K562 (cell line): ENCODE measurements at regions not wholly inside any gene's neighbourhood (a gene's known extent, or its start where the extent isn't known, plus 50 kb on each side); places are given as distances from the start of the nearest gene placed in this dataset.

Experiments used
- ATAC-seq: fragments of 200-7000 bp; cut with Tn5 transposase; 3 replicates; pipeline ENCODE4 v1.9.1; 2020; ENCODE audit warnings: moderate library complexity
- BruUV-seq: library from RNA; stranded (reverse); fragments of 400-500 nt; replicated peaks from 2 replicates; lab custom pipeline; 2021; lab: Mats Ljungman, UMichigan
- CTCF ChIA-PET: fragments of 300-600 bp; formaldehyde crosslinking; extraction: SDS; loops from one replicate; lab custom pipeline; 2021; ENCODE audit warnings: low intra/inter-chr PET ratio; lab: Yijun Ruan, JAX
- POLR2A ChIA-PET: fragments of 300-600, 350-650 bp; sonication (Branson Sonifier 250); formaldehyde crosslinking; extraction: SDS; loops from one replicate; lab custom pipeline; 2021; ENCODE audit warnings: antibody characterized with exemption, inconsistent platforms; lab: Yijun Ruan, JAX
- DNase-seq, 4 experiments: peaks; one replicate each; pipeline versions ENCODE4 v3.0.0 to v3.0.0-alpha.2; 2011 to 2018; ENCODE audit warnings: low spot score in 3 of 4, mixed read lengths in 3 of 4; ENCODE audit errors: extremely low read depth in 1 of 4
- FAIRE-seq: peaks from 2 replicates; lab custom pipeline; 2011; peaks lifted over from hg19 to GRCh38; lab: Jason Lieb, UNC
- H2AFZ ChIP-seq: 2 replicates; pipeline ENCODE4 v1.6.0; 2011; ENCODE audit warnings: low read depth, low read length, control low read depth, inconsistent platforms
- H3K27ac ChIP-seq: fragments of 200-600 bp; 3 replicates; pipeline ENCODE4 v1.8.0; 2011; ENCODE audit warnings: low read depth, mild to moderate bottlenecking, control low read depth, inconsistent platforms, low read length, moderate library complexity, mixed read lengths; ENCODE audit errors: extremely low read depth
- H3K27me3 ChIP-seq, 2 experiments: fragments of 300-600 bp in 1 of 2; 2 replicates in 1 of 2; 3 replicates in 1 of 2; pipeline versions ENCODE4 v1.6.0 to v1.8.0; 2011; ENCODE audit warnings: inconsistent platforms in 2 of 2, low read length in 2 of 2, mild to moderate bottlenecking in 1 of 2, mixed read lengths in 1 of 2, moderate library complexity in 1 of 2; ENCODE audit not compliant: control insufficient read depth in 2 of 2, insufficient read depth in 2 of 2
- H3K36me3 ChIP-seq: fragments of 300-600 bp; 3 replicates; pipeline ENCODE4 v1.8.0; 2011; ENCODE audit warnings: mild to moderate bottlenecking, low read length, inconsistent platforms; ENCODE audit not compliant: control insufficient read depth, insufficient read depth
- H3K4me1 ChIP-seq, 2 experiments: fragments of 200-600 bp in 1 of 2; replicated peaks in 1 of 2; 2 replicates in 1 of 2; 3 replicates in 1 of 2; pipeline versions ENCODE4 v1.5.1 to v1.8.0; 2011; ENCODE audit warnings: inconsistent platforms in 2 of 2, low read length in 2 of 2, mild to moderate bottlenecking in 1 of 2, mixed read lengths in 1 of 2, moderate library complexity in 1 of 2; ENCODE audit not compliant: control insufficient read depth in 2 of 2, insufficient read depth in 2 of 2
- H3K4me2 ChIP-seq: 2 replicates; pipeline ENCODE4 v1.6.1; 2011; ENCODE audit warnings: low read length, control low read depth, inconsistent platforms, mixed read lengths; ENCODE audit not compliant: insufficient read depth
- H3K4me3 ChIP-seq: fragments of 200-600 bp; sonication (generic), shearing (Covaris generic); 2 replicates; pipeline ENCODE4 v1.5.1; 2016; ENCODE audit warnings: control low read depth, inconsistent platforms
- H3K79me2 ChIP-seq: fragments of 200-600 bp; 3 replicates; pipeline ENCODE4 v1.8.0; 2011; ENCODE audit warnings: low read length, inconsistent platforms; ENCODE audit not compliant: control insufficient read depth, insufficient read depth
- H3K9ac ChIP-seq, 2 experiments: 2 replicates each; pipeline versions ENCODE4 v1.6.0 to v1.6.1; 2011; ENCODE audit warnings: low read depth in 2 of 2, low read length in 2 of 2, control low read depth in 1 of 2, inconsistent platforms in 1 of 2, mild to moderate bottlenecking in 1 of 2, mixed read lengths in 1 of 2; ENCODE audit not compliant: insufficient read depth in 1 of 2
- H3K9me1 ChIP-seq: one replicate; pipeline ENCODE4 v1.6.0; 2011; ENCODE audit warnings: inconsistent platforms, mild to moderate bottlenecking, low read length, moderate library complexity; ENCODE audit not compliant: control insufficient read depth, insufficient read depth
- H3K9me3 ChIP-seq: replicated peaks from 2 replicates; pipeline ENCODE4 v1.5.1; 2011; ENCODE audit warnings: low read depth, low read length, inconsistent platforms; ENCODE audit not compliant: control insufficient read depth, insufficient read depth
- H4K20me1 ChIP-seq: replicated peaks from 2 replicates; pipeline ENCODE4 v1.6.1; 2011; ENCODE audit warnings: low read length, inconsistent platforms, mixed read lengths; ENCODE audit not compliant: control insufficient read depth, insufficient read depth
- ATF3 ChIP-seq, 2 experiments: fragments of 450-650 bp in 1 of 2; sonication (generic) in 1 of 2; formaldehyde crosslinking in 1 of 2; IDR thresholded peaks in 1 of 2; conservative IDR thresholded peaks in 1 of 2; 2 replicates each; pipeline versions ENCODE4 v1.6.1 to v1.8.1; 2016 to 2023; ENCODE audit warnings: mild to moderate bottlenecking in 2 of 2, moderate library complexity in 2 of 2, inconsistent platforms in 1 of 2, missing genetic modification reagents in 1 of 2
- DEAF1 ChIP-seq: fragments of 450-650 bp; formaldehyde crosslinking; IDR thresholded peaks from 2 replicates; pipeline ENCODE4 v1.4.0; 2020; ENCODE audit warnings: mild to moderate bottlenecking, moderate library complexity
- ID3 ChIP-seq, 2 experiments: fragments of 250-450 bp in 1 of 2; fragments of 450-650 bp in 1 of 2; sonication (Bioruptor Pico) in 1 of 2; IDR thresholded peaks; 2 replicates each; pipeline versions ENCODE4 v1.6.1 to v1.8.0; 2016 to 2021; ENCODE audit warnings: mild to moderate bottlenecking in 2 of 2, moderate library complexity in 2 of 2, missing compliant biosample characterization in 1 of 2, missing genetic modification characterization in 1 of 2
- JUND ChIP-seq, 2 experiments: IDR thresholded peaks; 2 replicates in 1 of 2; 3 replicates in 1 of 2; pipeline ENCODE4 v1.6.1; 2011; ENCODE audit warnings: borderline replicate concordance in 2 of 2, low read depth in 2 of 2, low read length in 2 of 2, improper control_type of control experiment in 1 of 2, missing biosample characterization in 1 of 2, missing genetic modification characterization in 1 of 2, missing genetic modification reagents in 1 of 2
- KDM1A ChIP-seq, 2 experiments: fragments of 450-650 bp; IDR thresholded peaks; 2 replicates each; pipeline ENCODE4 v1.6.1; 2016; ENCODE audit warnings: mild to moderate bottlenecking in 2 of 2
- NFE2 ChIP-seq: IDR thresholded peaks from 2 replicates; pipeline ENCODE4 v1.6.1; 2014; ENCODE audit warnings: antibody characterized with exemption, low read depth
- POLR3A ChIP-seq: IDR thresholded peaks from 2 replicates; pipeline ENCODE4 v1.6.1; 2011; ENCODE audit warnings: borderline replicate concordance, mild to moderate bottlenecking, moderate library complexity; ENCODE audit not compliant: insufficient read length, insufficient read depth; ENCODE audit errors: extremely low read depth
- SIX5 ChIP-seq, 2 experiments: IDR thresholded peaks; 2 replicates each; pipeline ENCODE4 v1.6.1; 2011; ENCODE audit warnings: low read length in 2 of 2, borderline replicate concordance in 1 of 2, low read depth in 1 of 2, mild to moderate bottlenecking in 1 of 2, moderate library complexity in 1 of 2; ENCODE audit not compliant: insufficient read depth in 1 of 2
- ZFP91 ChIP-seq: sonication (generic); formaldehyde crosslinking; IDR thresholded peaks from 2 replicates; pipeline ENCODE4 v1.8.0; 2022; ENCODE audit warnings: mild to moderate bottlenecking, missing genetic modification reagents
- ZNF134 ChIP-seq: fragments of 250-450 bp; sonication (Bioruptor Pico); conservative IDR thresholded peaks from 2 replicates; pipeline ENCODE4 v1.4.0; 2020
- WGBS: fragments of 100-300 bp; shearing (Covaris generic); methylation state at CpG from one replicate; pipeline ENCODE4 v1.1.6; 2016; ENCODE audit warnings: low coverage, mixed read lengths; ENCODE audit not compliant: insufficient coverage; ENCODE audit errors: missing lambda C conversion rate; 5-methylcytosine and 5-hydroxymethylcytosine counted together
- in situ Hi-C: fragments of 300-500 bp; cut with MboI; formaldehyde crosslinking; loops from 4 replicates; pipeline ENCODE4 v1.15.0; 2018; ENCODE audit warnings: inconsistent platforms, mixed read lengths
- intact Hi-C: fragments of 100-400 bp; cut with micrococcal nuclease; formaldehyde crosslinking; loops from 2 replicates; pipeline ENCODE4 v1.14.2; 2022
- TF ChIP-seq, protein P1 (sequence below): fragments of 450-650 bp; IDR thresholded peaks from 2 replicates; pipeline ENCODE4 v1.6.1; 2017; ENCODE audit warnings: antibody characterized with exemption

DNA sequence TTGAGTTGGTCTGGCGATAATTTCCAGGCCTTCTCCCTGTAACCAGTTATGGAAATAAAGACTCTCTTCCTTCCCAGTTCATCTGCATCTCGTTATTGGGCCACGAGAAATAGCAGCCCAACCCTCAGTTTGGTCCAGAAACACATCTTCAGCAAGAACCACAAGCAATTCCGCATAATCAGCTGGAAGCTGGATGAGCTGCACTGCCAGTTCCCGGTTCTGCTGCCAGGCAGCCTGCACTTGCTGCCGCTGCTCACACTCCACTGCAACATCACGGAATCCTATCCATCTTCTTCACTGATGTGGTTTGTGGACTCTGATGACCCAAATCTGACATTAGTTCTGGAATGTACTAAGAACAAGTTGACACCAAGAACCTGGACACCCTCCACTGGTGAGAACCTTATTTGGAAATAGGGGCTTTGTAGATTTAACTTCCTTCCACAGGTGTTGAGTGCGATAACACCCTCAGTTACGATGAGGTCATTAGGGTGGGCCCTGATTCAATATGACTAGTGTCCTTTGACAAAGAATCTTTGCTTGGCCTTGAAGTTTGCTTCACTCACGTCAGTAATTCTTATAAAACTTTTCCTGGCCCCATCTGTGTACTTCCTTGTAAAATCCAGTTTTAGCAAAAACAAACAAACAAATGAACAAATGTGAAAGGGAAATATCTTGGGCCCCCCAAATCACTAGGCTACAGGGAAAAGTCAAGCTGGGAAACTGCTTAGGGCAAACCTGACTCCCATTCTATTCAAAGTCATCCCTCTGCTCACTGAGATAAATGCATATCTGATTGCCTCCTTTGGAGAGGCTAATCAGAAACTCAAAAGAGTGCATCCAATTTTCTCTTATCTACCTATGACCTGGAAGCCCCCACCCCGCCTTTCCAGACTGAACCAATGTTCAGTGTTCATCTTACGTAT, 221.9 kb upstream of the PROK2 start:
- no peak overlapping the region for H3K27ac ChIP-seq
- H3K4me3 ChIP-seq: no peak overlapping the region
- H3K9me3 ChIP-seq: no peaks in the 10 kb centered on the region
- CTCF ChIA-PET: no interaction called here
- ATAC-seq: peak; percentile 82
- intact Hi-C loops: loop anchor here (10.0 kb wide), 1 partner anchor 78 kb away; no protein-coding TSS in a partner anchor
- H4K20me1 ChIP-seq: no peaks in the 10 kb centered on the region
- H3K36me3 ChIP-seq: no peaks in the 10 kb centered on the region
- H3K4me1 ChIP-seq: peaks cover 0 to 35% of the 10 kb centered on the region in 2 experiments; a peak in 4 of 5 replicates
- no peak overlapping the region for H3K9ac ChIP-seq
- H3K79me2 ChIP-seq: no peaks in the 10 kb centered on the region
- in situ Hi-C loops: no loop called here
- no peaks in the 10 kb centered on the region for H3K27me3 ChIP-seq
- H3K4me2 ChIP-seq: 0 out of 2 replicates have a peak overlapping the region, but pooled peaks have one; percentile 25
- no peak overlapping the region for H2AFZ ChIP-seq
- H3K9me1 ChIP-seq: no peaks in the 10 kb centered on the region
- peak; percentile 78 for FAIRE-seq
- POLR2A ChIA-PET: interaction anchor here (0.5 kb wide), 1 partner anchor 313 kb away, joined by 3 read pairs; no protein-coding TSS in a partner anchor
- WGBS: 27% methylated on average over 12 of the region's 12 CpGs
- DNase-seq: peak; percentile 31 to 55 (median 42)
- BruUV-seq: no TSS peak
- TF ChIP-seq, protein P1, sequence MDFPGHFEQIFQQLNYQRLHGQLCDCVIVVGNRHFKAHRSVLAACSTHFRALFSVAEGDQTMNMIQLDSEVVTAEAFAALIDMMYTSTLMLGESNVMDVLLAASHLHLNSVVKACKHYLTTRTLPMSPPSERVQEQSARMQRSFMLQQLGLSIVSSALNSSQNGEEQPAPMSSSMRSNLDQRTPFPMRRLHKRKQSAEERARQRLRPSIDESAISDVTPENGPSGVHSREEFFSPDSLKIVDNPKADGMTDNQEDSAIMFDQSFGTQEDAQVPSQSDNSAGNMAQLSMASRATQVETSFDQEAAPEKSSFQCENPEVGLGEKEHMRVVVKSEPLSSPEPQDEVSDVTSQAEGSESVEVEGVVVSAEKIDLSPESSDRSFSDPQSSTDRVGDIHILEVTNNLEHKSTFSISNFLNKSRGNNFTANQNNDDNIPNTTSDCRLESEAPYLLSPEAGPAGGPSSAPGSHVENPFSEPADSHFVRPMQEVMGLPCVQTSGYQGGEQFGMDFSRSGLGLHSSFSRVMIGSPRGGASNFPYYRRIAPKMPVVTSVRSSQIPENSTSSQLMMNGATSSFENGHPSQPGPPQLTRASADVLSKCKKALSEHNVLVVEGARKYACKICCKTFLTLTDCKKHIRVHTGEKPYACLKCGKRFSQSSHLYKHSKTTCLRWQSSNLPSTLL: no peak
- TF ChIP-seq SIX5 (IDR thresholded peaks at IDR 0.05; ENCODE audit: borderline replicate concordance in 1 of 2, insufficient read depth in 1 of 2, low read depth in 1 of 2, low read length in 2 of 2) (no peak), POLR3A (no peak), NFE2 (peak; percentile 29; the same call in 1 of the 2 replicates), ID3 (CRISPR knock-in tag; IDR thresholded peaks at IDR 0.05) (no peak), ID3 (tag; IDR thresholded peaks at IDR 0.05) (no peak), ZFP91 (no peak), ZNF134 (CRISPR knock-in tag) (no peak), ATF3 (IDR thresholded peaks at IDR 0.05) (peak; percentile 93), ATF3 (CRISPR knock-in tag; conservative IDR thresholded peaks at IDR 0.05) (no peak), JUND (IDR thresholded peaks at IDR 0.05; ENCODE audit: borderline replicate concordance, low read depth, low read length) (peak; percentile 90), JUND (tag; IDR thresholded peaks at IDR 0.05; ENCODE audit: borderline replicate concordance, low read depth, low read length) (peak; percentile 89), KDM1A (IDR thresholded peaks at IDR 0.05) (peak; percentile 89 to 90), DEAF1 (no peak)
